Suprapubic skin (tissue), 4 donors: ENCODE measurements at regions not wholly inside any gene's neighbourhood (a gene's known extent, or its start where the extent isn't known, plus 50 kb on each side); places are given as distances from the start of the nearest gene placed in this dataset.
"Not testable (repeated sequence)": the region's sequence is repeated elsewhere in the genome, so short reads cannot be mapped to it uniquely, and the experiment has no call there.

Source experiments
- DNase-seq, 2 donors: peaks; one replicate each; pipeline ENCODE4 v3.0.0-alpha.2; 2019; ENCODE audit warnings: low spot score in 2 of 2
- H3K27ac ChIP-seq: fragments of 200-600 bp; sonication (generic); one replicate; pipeline ENCODE4 v1.5.1; 2019
- H3K27me3 ChIP-seq: fragments of 200-600 bp; sonication (generic); one replicate; pipeline ENCODE4 v1.5.1; 2019
- H3K36me3 ChIP-seq: fragments of 200-600 bp; sonication (generic); one replicate; pipeline ENCODE4 v1.5.1; 2019
- H3K4me1 ChIP-seq: fragments of 200-600 bp; sonication (generic); one replicate; pipeline ENCODE4 v1.5.1; 2019
- H3K4me3 ChIP-seq: fragments of 200-600 bp; sonication (generic); one replicate; pipeline ENCODE4 v1.5.1; 2019; ENCODE audit warnings: mild to moderate bottlenecking
- H3K9me3 ChIP-seq: fragments of 200-600 bp; sonication (generic); one replicate; pipeline ENCODE4 v1.5.1; 2019
- CTCF ChIP-seq, 2 donors: fragments of 200-600 bp in 1 of 2; fragments of 450-650 bp in 1 of 2; sonication (generic) in 1 of 2; IDR thresholded peaks; one replicate each; pipeline ENCODE4 v1.5.1; 2016 to 2019; ENCODE audit warnings: antibody characterized with exemption in 2 of 2, mild to moderate bottlenecking in 1 of 2, moderate library complexity in 1 of 2
- EP300 ChIP-seq: sonication (generic); formaldehyde crosslinking; IDR thresholded peaks from one replicate; pipeline ENCODE4 v1.6.1; 2017; ENCODE audit warnings: antibody characterized with exemption
- POLR2A ChIP-seq, 2 donors: fragments of 450-650 bp; IDR thresholded peaks; one replicate each; pipeline ENCODE4 v1.6.1; 2017; ENCODE audit warnings: antibody characterized with exemption in 2 of 2, mild to moderate bottlenecking in 2 of 2, moderate library complexity in 2 of 2
- POLR2AphosphoS5 ChIP-seq, 3 donors: sonication (generic); formaldehyde crosslinking; IDR thresholded peaks; one replicate each; pipeline ENCODE4 v1.6.1; 2017; ENCODE audit warnings: antibody characterized with exemption in 3 of 3
- WGBS: methylation state at CpG from one replicate; pipeline ENCODE4 v1.1.5; 2018; 5-methylcytosine and 5-hydroxymethylcytosine counted together

- Histone ChIP-seq H3K4me1 (no peaks in the 10 kb centered on the region), H3K4me3 (no peak overlapping the region), H3K9me3 (no peaks in the 10 kb centered on the region), H3K27me3 (no peaks in the 10 kb centered on the region), H3K36me3 (no peaks in the 10 kb centered on the region), H3K27ac (no peak overlapping the region)
- 88% methylated on average over 4 of the region's 4 CpGs for WGBS
- TF ChIP-seq POLR2A (IDR thresholded peaks at IDR 0.05) (no peak), POLR2AphosphoS5 (IDR thresholded peaks at IDR 0.05) (no peak), EP300 (no peak), CTCF (IDR thresholded peaks at IDR 0.05) (no peak)
- DNase-seq = no peak
Observed at GRCh38 chr1:187734427-187734826, 905.7 kb downstream of the PLA2G4A start.

GRCh38 chr1:187744665-187745064 lies 915.9 kb downstream of the PLA2G4A start:
- Histone ChIP-seq H3K9me3 (no peaks in the 10 kb centered on the region), H3K36me3 (no peaks in the 10 kb centered on the region), H3K27ac (no peak overlapping the region), H3K4me1 (no peaks in the 10 kb centered on the region), H3K27me3 (no peaks in the 10 kb centered on the region), H3K4me3 (no peak overlapping the region)
- no peak for DNase-seq
- WGBS = 86% methylated on average over 1 of the region's 1 CpG
- TF ChIP-seq CTCF (IDR thresholded peaks at IDR 0.05) (no peak), POLR2AphosphoS5 (IDR thresholded peaks at IDR 0.05) (no peak), EP300 (no peak), POLR2A (IDR thresholded peaks at IDR 0.05) (no peak)

- no peaks in the 10 kb centered on the region for H3K36me3 ChIP-seq
- H3K4me3 ChIP-seq = no peak overlapping the region
- DNase-seq = no peak
- 55% methylated on average over 2 of the region's 2 CpGs for WGBS
- no peaks in the 10 kb centered on the region for H3K9me3 ChIP-seq
- TF ChIP-seq CTCF (IDR thresholded peaks at IDR 0.05) (no peak), POLR2AphosphoS5 (IDR thresholded peaks at IDR 0.05) (no peak), POLR2A (IDR thresholded peaks at IDR 0.05) (no peak), EP300 (no peak)
- no peaks in the 10 kb centered on the region for H3K4me1 ChIP-seq
- no peak overlapping the region for H3K27ac ChIP-seq
- no peaks in the 10 kb centered on the region for H3K27me3 ChIP-seq
Observed at GRCh38 chr1:187755536-187755935, 926.8 kb downstream of the PLA2G4A start.

GRCh38 chr1:187756684-187757083 lies 927.9 kb downstream of the PLA2G4A start:
- H3K9me3 ChIP-seq, H3K36me3 ChIP-seq, H3K4me3 ChIP-seq, H3K4me1 ChIP-seq, H3K27me3 ChIP-seq, H3K27ac ChIP-seq, DNase-seq: not testable (repeated sequence)
- WGBS = 100% methylated on average over 1 of the region's 1 CpG

GRCh38 chr1:187759825-187760333 lies 931.1 kb downstream of the PLA2G4A start:
- H3K9me3 ChIP-seq = no peaks in the 10 kb centered on the region
- no peak for TF ChIP-seq CTCF (IDR thresholded peaks at IDR 0.05)
- TF ChIP-seq EP300 = no peak
- H3K4me3 ChIP-seq = no peak overlapping the region
- no peaks in the 10 kb centered on the region for H3K36me3 ChIP-seq
- no peak overlapping the region for H3K27ac ChIP-seq
- H3K27me3 ChIP-seq = no peaks in the 10 kb centered on the region
- DNase-seq = no peak
- no peaks in the 10 kb centered on the region for H3K4me1 ChIP-seq

- Histone ChIP-seq H3K4me1 (no peaks in the 10 kb centered on the region), H3K4me3 (no peak overlapping the region)
- DNase-seq = no peak
Observed at GRCh38 chr1:187762118-187762517, 933.4 kb downstream of the PLA2G4A start.

More at GRCh38 chr1:187762118-187762517, 933.4 kb downstream of the PLA2G4A start:
- Histone ChIP-seq H3K27me3 (no peaks in the 10 kb centered on the region), H3K9me3 (no peaks in the 10 kb centered on the region), H3K27ac (no peak overlapping the region), H3K36me3 (no peaks in the 10 kb centered on the region)
- no peak for TF ChIP-seq POLR2A (IDR thresholded peaks at IDR 0.05)
- TF ChIP-seq EP300 = no peak
- TF ChIP-seq CTCF (IDR thresholded peaks at IDR 0.05) = no peak
- TF ChIP-seq POLR2AphosphoS5 (IDR thresholded peaks at IDR 0.05) = no peak
- WGBS = 48% methylated on average over 5 of the region's 5 CpGs
